ENCODE measurements at regions not wholly inside any gene's neighbourhood (a gene's known extent, or its start where the extent isn't known, plus 50 kb on each side); places are given as distances from the start of the nearest gene placed in this dataset.

- no peak overlapping the region for H3K4me3 ChIP-seq (ENCODE audit: low read depth, low read length)
- TF ChIP-seq CTCF (IDR thresholded peaks at IDR 0.05; ENCODE audit: low read depth, low read length), result no peak
Measured at GRCh38 chr6:126716032-126716431, 376.1 kb downstream of the CENPW start.

GRCh38 chr6:126716826-126717509 lies 377.1 kb downstream of the CENPW start:
- no peak overlapping the region for H3K4me3 ChIP-seq (ENCODE audit: low read depth, low read length)
- TF ChIP-seq CTCF (IDR thresholded peaks at IDR 0.05; ENCODE audit: low read depth, low read length), result no peak

- TF ChIP-seq CTCF (IDR thresholded peaks at IDR 0.05; ENCODE audit: low read depth, low read length), result no peak
- H3K4me3 ChIP-seq (ENCODE audit: low read depth, low read length), result no peak overlapping the region
Measured at GRCh38 chr6:126718600-126719327, 378.8 kb downstream of the CENPW start.

GRCh38 chr6:126720304-126720703 lies 380.4 kb downstream of the CENPW start:
- no peak for TF ChIP-seq CTCF (IDR thresholded peaks at IDR 0.05; ENCODE audit: low read depth, low read length)
- no peak overlapping the region for H3K4me3 ChIP-seq (ENCODE audit: low read depth, low read length)

GRCh38 chr6:126721581-126722160 lies 381.8 kb downstream of the CENPW start:
- TF ChIP-seq CTCF (IDR thresholded peaks at IDR 0.05; ENCODE audit: low read depth, low read length), result no peak
- no peak overlapping the region for H3K4me3 ChIP-seq (ENCODE audit: low read depth, low read length)

- no peak for TF ChIP-seq CTCF (IDR thresholded peaks at IDR 0.05; ENCODE audit: low read depth, low read length)
- no peak overlapping the region for H3K4me3 ChIP-seq (ENCODE audit: low read depth, low read length)
Measured at GRCh38 chr6:126722411-126722810, 382.5 kb downstream of the CENPW start.
